ENCODE measurements at regions not wholly inside any gene's neighbourhood (a gene's known extent, or its start where the extent isn't known, plus 50 kb on each side); places are given as distances from the start of the nearest gene placed in this dataset.

DNA sequence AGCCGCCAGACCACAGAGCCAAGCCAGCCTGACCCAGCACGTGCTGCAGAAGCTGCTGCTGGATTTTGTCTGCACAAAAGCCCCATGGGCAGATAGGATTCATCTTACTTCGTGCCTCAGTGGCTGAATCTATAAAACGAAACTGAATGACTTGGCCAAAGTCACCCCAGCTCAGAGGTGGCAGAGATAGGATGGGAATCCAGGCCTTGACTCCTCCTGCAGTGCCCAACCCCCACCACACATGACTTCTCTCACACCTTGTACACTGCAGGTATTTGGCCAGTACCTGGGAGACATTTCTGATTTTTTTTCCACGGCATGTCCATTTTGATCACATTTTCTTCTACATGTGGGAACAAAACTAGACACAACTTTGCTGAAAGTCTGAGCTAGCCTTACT is 182.1 kb downstream of the ANKRD60 start (continued):
- no peak for TF ChIP-seq RNF2 (IDR thresholded peaks at IDR 0.05; ENCODE audit: borderline replicate concordance, low read depth, low read length, missing control alignments, poor library complexity, severe bottlenecking)
- TF ChIP-seq NRF1 (IDR thresholded peaks at IDR 0.05; ENCODE audit: low read depth, low read length) = no peak

All from H1 (cell line).